WTC11 (cell line): ENCODE measurements at regions not wholly inside any gene's neighbourhood (a gene's known extent, or its start where the extent isn't known, plus 50 kb on each side); places are given as distances from the start of the nearest gene placed in this dataset.

Source experiments
- ATAC-seq: fragments of 200-7000 bp; cut with Tn5 transposase; 2 replicates; pipeline ENCODE4 v1.10.0; 2021; ENCODE audit warnings: mild to moderate bottlenecking, moderate library complexity
- CTCF ChIA-PET: fragments of 300-600 bp; sonication (Branson Sonifier 250); formaldehyde crosslinking; loops from one replicate; lab custom pipeline; 2021; ENCODE audit warnings: antibody characterized with exemption; lab: Charles Lee
- POLR2A ChIA-PET: fragments of 350-600 bp; sonication (Branson Sonifier 250); formaldehyde crosslinking; loops from one replicate; lab custom pipeline; 2021; ENCODE audit warnings: antibody characterized with exemption; lab: Charles Lee
- DNase-seq: peaks from one replicate; pipeline ENCODE4 v3.0.0; 2021; ENCODE audit warnings: low spot score
- H3K27ac Mint-ChIP-seq: 2 replicates; pipeline ENCODE4 v1.8.0; 2021; ENCODE audit warnings: mixed read lengths
- H3K27me3 Mint-ChIP-seq: 2 replicates; pipeline ENCODE4 v1.8.0; 2021; ENCODE audit warnings: low read depth, mild to moderate bottlenecking, moderate library complexity, mixed read lengths
- H3K36me3 Mint-ChIP-seq: 2 replicates; pipeline ENCODE4 v1.8.0; 2021; ENCODE audit warnings: mixed read lengths
- H3K4me1 Mint-ChIP-seq: 2 replicates; pipeline ENCODE4 v1.8.0; 2022; ENCODE audit warnings: mixed read lengths
- H3K4me3 Mint-ChIP-seq: 2 replicates; pipeline ENCODE4 v1.8.0; 2021; ENCODE audit warnings: mild to moderate bottlenecking, moderate library complexity, mixed read lengths
- H3K9me3 Mint-ChIP-seq: 2 replicates; pipeline ENCODE4 v1.8.0; 2021; ENCODE audit warnings: mixed read lengths
- AFF4 ChIP-seq: sonication (generic); formaldehyde crosslinking; IDR thresholded peaks from 2 replicates; pipeline ENCODE4 v1.8.1; 2023; ENCODE audit warnings: mild to moderate bottlenecking, missing genetic modification reagents, borderline replicate concordance
- CBFB ChIP-seq: sonication (generic); formaldehyde crosslinking; IDR thresholded peaks from 2 replicates; pipeline ENCODE4 v1.8.1; 2022; ENCODE audit warnings: mild to moderate bottlenecking, low read depth, missing genetic modification reagents
- CDX4 ChIP-seq: fragments of 250-450 bp; sonication (Bioruptor Pico); IDR thresholded peaks from 2 replicates; pipeline ENCODE4 v1.9.0; 2021; ENCODE audit warnings: moderate library complexity, mild to moderate bottlenecking, inconsistent platforms, borderline replicate concordance
- CREM ChIP-seq: sonication (generic); formaldehyde crosslinking; IDR thresholded peaks from 2 replicates; pipeline ENCODE4 v1.8.1; 2022; ENCODE audit warnings: mild to moderate bottlenecking, missing genetic modification reagents, moderate library complexity
- EMX1 ChIP-seq: fragments of 250-450 bp; sonication (Bioruptor Pico); IDR thresholded peaks from 2 replicates; pipeline ENCODE4 v1.8.0; 2021; ENCODE audit warnings: mild to moderate bottlenecking
- ETV6 ChIP-seq: sonication (generic); formaldehyde crosslinking; IDR thresholded peaks from 2 replicates; pipeline ENCODE4 v1.8.1; 2022; ENCODE audit warnings: mild to moderate bottlenecking, missing genetic modification reagents
- IRF1 ChIP-seq: sonication (generic); formaldehyde crosslinking; IDR thresholded peaks from 2 replicates; pipeline ENCODE4 v1.8.0; 2023; ENCODE audit warnings: missing genetic modification reagents
- KAT7 ChIP-seq: sonication (generic); formaldehyde crosslinking; IDR thresholded peaks from 2 replicates; pipeline ENCODE4 v1.8.1; 2023; ENCODE audit warnings: missing genetic modification reagents, mild to moderate bottlenecking, borderline replicate concordance
- MXD4 ChIP-seq: fragments of 250-450 bp; sonication (Bioruptor Pico); IDR thresholded peaks from 2 replicates; pipeline ENCODE4 v1.8.0; 2021; ENCODE audit warnings: mild to moderate bottlenecking, moderate library complexity, borderline replicate concordance
- MYBL2 ChIP-seq: sonication (generic); formaldehyde crosslinking; IDR thresholded peaks from 2 replicates; pipeline ENCODE4 v1.8.1; 2023; ENCODE audit warnings: mild to moderate bottlenecking, moderate library complexity, missing genetic modification reagents
- NFE2L1 ChIP-seq: sonication (generic); formaldehyde crosslinking; IDR thresholded peaks from 2 replicates; pipeline ENCODE4 v1.8.1; 2023; ENCODE audit warnings: missing genetic modification reagents
- NFYB ChIP-seq: sonication (generic); formaldehyde crosslinking; conservative IDR thresholded peaks from 2 replicates; pipeline ENCODE4 v1.8.0; 2022; ENCODE audit warnings: low read depth, missing genetic modification reagents
- RELA ChIP-seq: sonication (generic); formaldehyde crosslinking; IDR thresholded peaks from 2 replicates; pipeline ENCODE4 v1.8.1; 2022; ENCODE audit warnings: missing genetic modification reagents, mild to moderate bottlenecking, borderline replicate concordance
- ZBTB21 ChIP-seq: sonication (generic); formaldehyde crosslinking; IDR thresholded peaks from 2 replicates; pipeline ENCODE4 v1.8.1; 2023; ENCODE audit warnings: mild to moderate bottlenecking, missing genetic modification reagents, borderline replicate concordance
- ZNF219 ChIP-seq: sonication (generic); formaldehyde crosslinking; IDR thresholded peaks from 2 replicates; pipeline ENCODE4 v1.8.0; 2023; ENCODE audit warnings: missing genetic modification reagents, mild to moderate bottlenecking, borderline replicate concordance
- ZNF263 ChIP-seq: sonication (generic); formaldehyde crosslinking; IDR thresholded peaks from 2 replicates; pipeline ENCODE4 v1.8.1; 2022; ENCODE audit warnings: low read depth, mild to moderate bottlenecking, moderate library complexity, missing genetic modification reagents
- ZNF532 ChIP-seq: fragments of 250-450 bp; sonication (Bioruptor Pico); IDR thresholded peaks from 2 replicates; pipeline ENCODE4 v1.9.0; 2021; ENCODE audit warnings: mild to moderate bottlenecking, borderline replicate concordance
- TF ChIP-seq, protein P1 (sequence below): sonication (generic); formaldehyde crosslinking; IDR thresholded peaks from 2 replicates; pipeline ENCODE4 v1.8.1; 2023; ENCODE audit warnings: mild to moderate bottlenecking, missing genetic modification reagents, moderate library complexity
- TF ChIP-seq, protein P2 (sequence below): sonication (generic); formaldehyde crosslinking; IDR thresholded peaks from 2 replicates; pipeline ENCODE4 v1.8.1; 2023; ENCODE audit warnings: mild to moderate bottlenecking, missing genetic modification reagents, moderate library complexity
- TF ChIP-seq, protein P3 (sequence below): sonication (generic); formaldehyde crosslinking; IDR thresholded peaks from 2 replicates; pipeline ENCODE4 v1.8.1; 2023; ENCODE audit warnings: mild to moderate bottlenecking, missing genetic modification reagents
- TF ChIP-seq, protein P4 (sequence below): sonication (generic); formaldehyde crosslinking; IDR thresholded peaks from 2 replicates; pipeline ENCODE4 v1.8.0; 2022; ENCODE audit warnings: mild to moderate bottlenecking, missing genetic modification reagents

- TF ChIP-seq RELA (CRISPR knock-in tag) (no peak), ZBTB21 (no peak), NFE2L1 (CRISPR knock-in tag) (no peak)
These were observed 265.1 kb upstream of the CDYL start (continued) for GRCh38 chr6:4510906-4511640.

DNA sequence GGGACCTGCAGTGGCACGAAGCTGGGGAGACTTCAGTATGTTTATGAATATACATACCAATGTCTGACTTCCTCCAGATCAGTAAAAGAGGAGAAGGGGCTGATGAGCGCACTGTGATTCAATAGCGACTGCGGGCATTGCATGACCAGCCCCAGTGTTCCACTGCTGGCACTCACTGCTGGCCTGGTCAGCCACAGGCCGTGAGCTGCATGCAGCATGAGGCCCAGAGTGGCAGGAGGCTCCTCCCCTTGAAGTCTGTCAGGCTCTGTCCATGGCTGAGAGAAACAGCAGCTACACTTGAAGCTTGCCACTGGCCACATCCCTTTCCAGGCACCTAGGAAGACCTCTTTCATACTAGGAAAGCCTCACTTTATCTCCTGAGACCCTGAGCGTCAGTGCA lies 265.9 kb upstream of the CDYL start:
- TF ChIP-seq CREM (no peak), ZNF263 (no peak), CBFB (CRISPR knock-in tag) (no peak), NFYB (CRISPR knock-in tag) (no peak), MYBL2 (CRISPR knock-in tag) (no peak), KAT7 (CRISPR knock-in tag) (no peak), ETV6 (CRISPR knock-in tag) (no peak), IRF1 (CRISPR knock-in tag) (no peak), ZNF532 (CRISPR knock-in tag) (no peak), CDX4 (CRISPR knock-in tag) (no peak), EMX1 (CRISPR knock-in tag) (no peak), MXD4 (CRISPR knock-in tag) (no peak), AFF4 (CRISPR knock-in tag) (no peak), ZNF219 (CRISPR knock-in tag) (no peak)
- TF ChIP-seq, protein P1, sequence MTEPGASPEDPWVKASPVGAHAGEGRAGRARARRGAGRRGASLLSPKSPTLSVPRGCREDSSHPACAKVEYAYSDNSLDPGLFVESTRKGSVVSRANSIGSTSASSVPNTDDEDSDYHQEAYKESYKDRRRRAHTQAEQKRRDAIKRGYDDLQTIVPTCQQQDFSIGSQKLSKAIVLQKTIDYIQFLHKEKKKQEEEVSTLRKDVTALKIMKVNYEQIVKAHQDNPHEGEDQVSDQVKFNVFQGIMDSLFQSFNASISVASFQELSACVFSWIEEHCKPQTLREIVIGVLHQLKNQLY (CRISPR knock-in tag) = no peak
- TF ChIP-seq, protein P2, sequence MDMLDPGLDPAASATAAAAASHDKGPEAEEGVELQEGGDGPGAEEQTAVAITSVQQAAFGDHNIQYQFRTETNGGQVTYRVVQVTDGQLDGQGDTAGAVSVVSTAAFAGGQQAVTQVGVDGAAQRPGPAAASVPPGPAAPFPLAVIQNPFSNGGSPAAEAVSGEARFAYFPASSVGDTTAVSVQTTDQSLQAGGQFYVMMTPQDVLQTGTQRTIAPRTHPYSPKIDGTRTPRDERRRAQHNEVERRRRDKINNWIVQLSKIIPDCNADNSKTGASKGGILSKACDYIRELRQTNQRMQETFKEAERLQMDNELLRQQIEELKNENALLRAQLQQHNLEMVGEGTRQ (CRISPR knock-in tag) = no peak
- TF ChIP-seq, protein P3, sequence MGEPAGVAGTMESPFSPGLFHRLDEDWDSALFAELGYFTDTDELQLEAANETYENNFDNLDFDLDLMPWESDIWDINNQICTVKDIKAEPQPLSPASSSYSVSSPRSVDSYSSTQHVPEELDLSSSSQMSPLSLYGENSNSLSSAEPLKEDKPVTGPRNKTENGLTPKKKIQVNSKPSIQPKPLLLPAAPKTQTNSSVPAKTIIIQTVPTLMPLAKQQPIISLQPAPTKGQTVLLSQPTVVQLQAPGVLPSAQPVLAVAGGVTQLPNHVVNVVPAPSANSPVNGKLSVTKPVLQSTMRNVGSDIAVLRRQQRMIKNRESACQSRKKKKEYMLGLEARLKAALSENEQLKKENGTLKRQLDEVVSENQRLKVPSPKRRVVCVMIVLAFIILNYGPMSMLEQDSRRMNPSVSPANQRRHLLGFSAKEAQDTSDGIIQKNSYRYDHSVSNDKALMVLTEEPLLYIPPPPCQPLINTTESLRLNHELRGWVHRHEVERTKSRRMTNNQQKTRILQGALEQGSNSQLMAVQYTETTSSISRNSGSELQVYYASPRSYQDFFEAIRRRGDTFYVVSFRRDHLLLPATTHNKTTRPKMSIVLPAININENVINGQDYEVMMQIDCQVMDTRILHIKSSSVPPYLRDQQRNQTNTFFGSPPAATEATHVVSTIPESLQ (CRISPR knock-in tag) = no peak
- TF ChIP-seq, protein P4, sequence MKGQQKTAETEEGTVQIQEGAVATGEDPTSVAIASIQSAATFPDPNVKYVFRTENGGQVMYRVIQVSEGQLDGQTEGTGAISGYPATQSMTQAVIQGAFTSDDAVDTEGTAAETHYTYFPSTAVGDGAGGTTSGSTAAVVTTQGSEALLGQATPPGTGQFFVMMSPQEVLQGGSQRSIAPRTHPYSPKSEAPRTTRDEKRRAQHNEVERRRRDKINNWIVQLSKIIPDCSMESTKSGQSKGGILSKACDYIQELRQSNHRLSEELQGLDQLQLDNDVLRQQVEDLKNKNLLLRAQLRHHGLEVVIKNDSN (CRISPR knock-in tag) = no peak

More for the DNA sequence above, 265.9 kb upstream of the CDYL start:
- Mint-ChIP-seq H3K4me1 (peaks cover 33% of the 10 kb centered on the region), H3K36me3 (peaks cover 10% of the 10 kb centered on the region; the same call in 1 of the 2 replicates), H3K4me3 (no peak overlapping the region), H3K9me3 (peaks cover 27% of the 10 kb centered on the region), H3K27ac (no peak overlapping the region), H3K27me3 (peaks cover 41% of the 10 kb centered on the region)
- POLR2A ChIA-PET = no interaction called here
- CTCF ChIA-PET = no interaction called here
- no peak for ATAC-seq
- no peak for DNase-seq
